HG02623 (cell line): ENCODE measurements at regions not wholly inside any gene's neighbourhood (a gene's known extent, or its start where the extent isn't known, plus 50 kb on each side); places are given as distances from the start of the nearest gene placed in this dataset.
"Not testable (repeated sequence)": the region's sequence is repeated elsewhere in the genome, so short reads cannot be mapped to it uniquely, and the experiment has no call there.

Experiments
- ATAC-seq: cut with Tn5 transposase; IDR thresholded peaks from one replicate; pipeline ENCODE4 v1.9.1; 2021; ENCODE audit warnings: moderate library complexity; ENCODE audit not compliant: unreplicated experiment

DNA sequence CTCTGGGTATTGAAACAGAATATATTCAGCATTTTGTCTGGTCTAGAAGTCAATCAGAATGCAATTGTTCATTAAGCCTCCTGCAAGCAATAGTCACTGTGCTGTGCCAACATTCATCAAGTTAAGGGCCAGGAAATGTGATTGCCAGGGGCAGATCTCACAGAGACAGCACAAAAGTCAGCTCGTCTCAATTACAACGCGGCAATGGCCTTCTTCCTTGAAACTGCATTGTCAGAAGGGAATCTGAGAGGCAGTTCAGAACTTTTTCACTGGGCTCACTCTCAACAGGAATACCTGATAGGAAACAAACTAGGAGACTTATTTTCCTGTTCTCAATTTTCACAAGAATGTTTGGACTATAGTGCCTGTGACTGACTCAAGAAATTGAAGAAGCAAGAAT lies 131.1 kb upstream of the NR3C2 start:
- no peak for ATAC-seq

DNA sequence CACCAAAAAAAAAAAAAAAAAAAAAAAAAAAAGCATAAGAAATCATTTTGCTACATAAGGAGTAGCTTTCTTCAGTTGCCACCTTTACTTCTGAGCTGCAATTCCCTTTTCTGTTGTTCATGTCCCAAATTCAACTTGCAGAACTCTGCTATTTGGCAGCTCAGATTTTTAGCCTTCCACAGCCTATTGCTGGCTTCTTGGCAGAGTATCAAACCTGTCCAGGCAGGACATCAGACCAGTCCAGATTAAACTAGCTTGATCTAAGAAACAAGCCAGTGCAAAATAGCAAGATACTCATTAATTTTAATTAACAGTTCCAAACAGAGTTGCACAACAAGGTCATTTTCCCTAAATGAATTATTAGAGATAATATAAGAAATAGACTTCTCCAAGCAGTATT lies 123.6 kb upstream of the NR3C2 start:
- ATAC-seq = no peak

GRCh38 chr4:148563684-148564083 lies 121.5 kb upstream of the NR3C2 start:
- no peak for ATAC-seq

- no peak for ATAC-seq
These were observed 119.3 kb upstream of the NR3C2 start for GRCh38 chr4:148561467-148561866.

- ATAC-seq = no peak
These were observed 115.6 kb upstream of the NR3C2 start for GRCh38 chr4:148557793-148558192.

- no peak for ATAC-seq
These were observed 108.6 kb upstream of the NR3C2 start for GRCh38 chr4:148550788-148551187.

- no peak for ATAC-seq
These were observed 100.9 kb upstream of the NR3C2 start for GRCh38 chr4:148542922-148543623.

DNA sequence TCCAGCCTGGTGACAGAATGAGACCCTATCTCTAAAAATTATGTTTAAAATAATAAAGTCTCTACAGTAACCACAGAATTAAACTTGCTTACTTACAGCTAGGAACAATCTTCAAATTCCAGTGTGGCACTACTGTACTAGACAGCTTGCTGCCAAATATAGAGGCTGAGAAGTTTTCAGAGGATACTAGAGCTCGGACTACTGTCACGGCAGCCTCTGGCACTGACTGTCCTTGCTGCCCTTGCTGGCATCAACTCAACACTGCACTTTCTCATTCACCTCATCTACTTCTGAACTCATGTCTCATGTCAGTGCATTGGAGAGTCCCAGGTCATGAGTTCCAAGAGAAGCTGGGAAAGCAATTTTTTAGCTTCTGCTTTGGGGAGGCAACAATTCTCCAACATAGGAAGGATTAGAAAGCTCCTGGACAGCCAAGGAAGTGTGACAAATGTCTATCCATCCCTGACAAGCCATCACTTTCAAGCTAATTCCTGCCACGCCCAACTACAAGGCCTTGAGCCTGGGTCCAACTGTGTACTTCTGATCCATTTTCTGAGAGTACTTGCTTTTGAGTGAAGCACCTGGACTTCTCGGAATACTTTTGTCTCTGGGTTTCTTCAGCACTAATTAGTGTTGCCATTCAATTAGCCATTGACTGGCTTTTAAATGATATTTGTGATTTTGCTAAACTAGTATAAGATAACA lies 98.6 kb upstream of the NR3C2 start:
- ATAC-seq = no peak

DNA sequence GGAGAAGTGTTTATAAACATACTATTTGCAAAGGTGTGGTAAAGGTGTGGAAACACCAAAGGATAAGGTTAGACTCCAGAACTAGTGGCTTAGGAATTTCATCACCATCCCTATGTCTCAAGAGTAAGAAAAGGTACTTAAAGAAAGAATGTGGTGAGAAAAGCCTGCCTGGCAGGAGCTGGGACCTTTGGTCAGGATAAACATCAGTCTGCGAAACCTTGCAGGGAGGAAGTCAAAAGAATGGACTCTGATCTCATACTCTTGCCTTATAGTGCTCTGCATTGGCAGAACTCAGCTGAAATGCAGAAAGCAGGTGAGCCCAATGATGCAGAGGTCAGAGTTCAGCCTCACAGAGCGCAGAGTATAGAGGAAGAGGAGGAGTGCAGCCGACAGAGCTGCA lies 97.2 kb upstream of the NR3C2 start:
- no peak for ATAC-seq

DNA sequence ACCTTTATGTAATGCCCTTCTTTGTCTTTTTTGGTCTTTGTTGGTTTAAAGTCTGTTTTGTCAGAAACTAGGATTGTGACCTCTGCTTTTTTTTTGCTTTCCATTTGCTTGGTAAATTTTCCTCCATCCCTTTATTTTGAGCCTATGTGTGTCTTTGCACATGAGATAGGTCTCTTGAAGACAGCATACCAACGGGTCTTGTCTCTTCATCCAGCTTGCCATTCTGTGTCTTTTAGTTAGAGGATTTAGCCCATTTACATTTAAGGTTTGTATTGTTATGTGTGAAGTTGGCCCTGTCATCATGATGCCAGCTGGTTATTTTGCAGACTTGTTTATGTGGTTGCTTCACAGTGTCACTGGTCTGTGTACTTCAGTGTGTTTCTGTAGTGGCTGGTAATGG lies 91.6 kb upstream of the NR3C2 start:
- ATAC-seq = not testable (repeated sequence)

- no peak for ATAC-seq
These were observed 87.9 kb upstream of the NR3C2 start for GRCh38 chr4:148530114-148530513.

DNA sequence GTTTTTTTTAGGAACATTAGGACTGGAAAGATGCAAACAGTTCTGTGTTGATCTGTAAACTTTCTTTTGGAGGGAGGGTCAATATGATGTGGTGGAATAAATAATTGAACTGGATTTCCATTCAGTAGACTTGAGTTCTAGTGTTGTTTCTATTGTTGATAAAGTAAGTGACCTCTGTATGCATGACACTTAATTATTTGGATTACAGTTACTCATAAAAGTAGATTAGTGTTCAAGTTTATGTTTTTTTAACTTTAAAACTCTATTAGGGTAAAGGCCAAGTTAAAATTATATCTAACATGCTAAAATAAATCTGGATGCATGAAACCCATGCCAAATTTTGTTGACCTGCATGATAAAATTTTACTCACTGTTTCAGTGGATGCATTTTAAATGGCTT lies 85.4 kb upstream of the NR3C2 start:
- no peak for ATAC-seq

DNA sequence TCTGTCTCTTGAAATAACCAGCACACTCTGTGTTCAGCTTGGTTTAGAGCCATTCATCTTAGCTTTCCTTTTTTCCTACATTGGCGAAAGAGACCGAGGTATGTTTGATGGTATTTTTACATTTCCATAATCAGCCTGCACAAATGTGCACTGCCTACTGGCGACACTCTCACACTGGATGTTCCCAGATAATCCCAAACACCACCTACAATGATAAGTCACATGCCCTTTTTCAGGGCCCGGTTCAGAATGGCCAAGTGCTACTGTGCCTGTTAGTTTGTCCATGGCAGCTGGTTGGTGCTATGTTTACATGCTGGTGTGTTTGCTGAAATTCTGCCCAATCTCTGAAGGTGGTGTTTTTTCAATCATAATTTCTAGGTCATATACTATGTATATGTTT lies 80.8 kb upstream of the NR3C2 start:
- ATAC-seq = no peak

GRCh38 chr4:148515248-148515647 lies 73.0 kb upstream of the NR3C2 start:
- no peak for ATAC-seq

DNA sequence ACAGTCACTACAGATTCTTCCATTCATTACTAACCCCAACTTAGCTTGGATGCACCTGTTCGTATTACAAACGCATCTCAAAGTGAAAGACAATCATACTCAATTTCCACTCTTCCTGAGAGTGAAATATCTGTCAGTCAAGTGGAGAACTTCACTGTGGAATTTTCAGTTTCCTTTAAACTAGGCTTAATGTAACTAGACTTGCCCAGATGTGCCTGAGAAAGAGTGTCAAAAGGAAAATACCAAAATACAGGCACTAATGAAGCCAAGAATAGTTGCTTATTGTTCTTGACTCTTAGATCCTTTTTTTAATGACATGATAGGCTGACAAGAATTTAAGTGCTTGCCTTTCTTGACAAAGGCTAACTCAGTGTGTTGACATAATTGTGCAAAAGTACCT lies 72.4 kb upstream of the NR3C2 start:
- no peak for ATAC-seq

DNA sequence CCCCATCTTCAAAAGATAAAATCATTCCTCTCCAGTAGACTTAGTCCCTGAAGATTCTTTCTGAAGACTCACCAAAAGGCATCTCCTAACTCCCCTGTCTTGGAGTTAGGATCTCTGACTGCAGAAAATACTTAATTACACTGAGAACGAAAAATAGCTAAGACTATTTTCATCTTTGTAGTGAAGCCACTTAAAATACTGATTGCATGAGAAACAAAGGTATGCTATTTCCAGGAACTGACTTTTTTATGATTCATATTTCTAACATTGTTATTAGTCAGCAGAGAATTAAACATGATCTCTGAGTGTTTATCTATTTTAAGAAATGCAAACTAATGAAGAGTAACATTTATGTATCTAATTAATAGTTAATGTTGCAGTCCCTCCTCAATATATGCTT lies 71.8 kb upstream of the NR3C2 start:
- no peak for ATAC-seq

GRCh38 chr4:148510211-148510610 lies 68.0 kb upstream of the NR3C2 start:
- ATAC-seq = no peak

GRCh38 chr4:148503681-148504080 lies 61.5 kb upstream of the NR3C2 start:
- ATAC-seq = no peak

DNA sequence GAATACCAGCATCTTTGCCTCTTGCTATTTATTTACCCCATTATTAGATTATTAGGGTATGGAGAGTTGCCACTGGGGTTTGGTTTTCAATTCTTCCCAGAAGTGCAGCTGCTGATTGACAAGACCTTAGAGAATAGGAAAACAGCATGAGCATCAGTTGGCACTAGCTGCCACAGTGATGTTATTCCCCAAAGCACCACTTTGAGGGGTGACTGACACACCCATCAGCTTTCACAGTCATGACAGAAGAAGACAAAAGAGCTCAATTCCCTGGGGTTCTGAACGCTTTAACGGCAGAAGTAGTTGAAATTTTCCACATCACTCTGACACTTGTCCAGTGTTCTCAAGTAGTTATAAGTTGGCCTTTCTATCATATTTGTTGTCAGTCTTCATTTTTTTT lies 55.0 kb upstream of the NR3C2 start:
- no peak for ATAC-seq

GRCh38 chr4:148495463-148495862 lies 53.2 kb upstream of the NR3C2 start:
- no peak for ATAC-seq
